CD4-positive, alpha-beta memory T cell (primary cell): ENCODE measurements at regions not wholly inside any gene's neighbourhood (a gene's known extent, or its start where the extent isn't known, plus 50 kb on each side); places are given as distances from the start of the nearest gene placed in this dataset.

ENCODE experiments used
- CTCF ChIA-PET: fragments of 350-600 bp; sonication (Branson Sonifier 250); formaldehyde crosslinking; loops from one replicate; lab custom pipeline; 2021; ENCODE audit warnings: inconsistent platforms; ENCODE audit not compliant: partially characterized antibody; lab: Charles Lee
- POLR2A ChIA-PET: fragments of 350-600 bp; sonication (Branson Sonifier 250); formaldehyde crosslinking; loops from one replicate; lab custom pipeline; 2021; ENCODE audit not compliant: partially characterized antibody; lab: Charles Lee
- DNase-seq, 5 donors: peaks; one replicate each; pipeline versions ENCODE4 v3.0.0 to v3.0.0-alpha.2; 2020 to 2022; ENCODE audit warnings: mixed read lengths in 1 of 5
- H3K27ac ChIP-seq: one replicate; pipeline ENCODE4 v1.7.0; 2013; ENCODE audit warnings: low read depth, low read length
- H3K27me3 ChIP-seq: 2 replicates; pipeline ENCODE4 v1.7.0; 2013; ENCODE audit warnings: mild to moderate bottlenecking, low read length, moderate library complexity; ENCODE audit not compliant: insufficient read depth
- H3K36me3 ChIP-seq: 2 replicates; pipeline ENCODE4 v1.7.0; 2013; ENCODE audit warnings: mild to moderate bottlenecking, low read length, moderate library complexity; ENCODE audit not compliant: insufficient read depth
- H3K4me1 ChIP-seq: 2 replicates; pipeline ENCODE4 v1.7.0; 2013; ENCODE audit warnings: mild to moderate bottlenecking, low read length, moderate library complexity; ENCODE audit not compliant: insufficient read depth
- H3K4me3 ChIP-seq, 2 donors: one replicate each; pipeline ENCODE4 v1.7.0; 2013; ENCODE audit warnings: low read length in 2 of 2, mild to moderate bottlenecking in 1 of 2
- H3K9me3 ChIP-seq, 2 donors: one replicate each; pipeline ENCODE4 v1.7.0; 2013; ENCODE audit warnings: low read length in 2 of 2, control low read depth in 1 of 2; ENCODE audit not compliant: control insufficient read depth in 1 of 2
- H3K27ac Mint-ChIP-seq, 7 donors: one replicate each; pipeline ENCODE4 v1.8.0; 2020 to 2021; ENCODE audit warnings: mixed read lengths in 7 of 7, mild to moderate bottlenecking in 6 of 7, inconsistent platforms in 3 of 7, moderate library complexity in 3 of 7
- H3K27me3 Mint-ChIP-seq, 2 donors: one replicate each; pipeline ENCODE4 v1.8.0; 2020 to 2021; ENCODE audit warnings: mixed read lengths in 2 of 2
- H3K36me3 Mint-ChIP-seq, 2 donors: one replicate each; pipeline ENCODE4 v1.8.0; 2020 to 2021; ENCODE audit warnings: mixed read lengths in 2 of 2, inconsistent platforms in 1 of 2, mild to moderate bottlenecking in 1 of 2
- H3K4me1 Mint-ChIP-seq, 4 donors: one replicate each; pipeline ENCODE4 v1.8.0; 2020 to 2021; ENCODE audit warnings: mixed read lengths in 4 of 4, mild to moderate bottlenecking in 1 of 4
- H3K4me3 Mint-ChIP-seq, 8 donors: one replicate each; pipeline ENCODE4 v1.8.0; 2020 to 2021; ENCODE audit warnings: mixed read lengths in 8 of 8, mild to moderate bottlenecking in 7 of 8, moderate library complexity in 6 of 8, inconsistent platforms in 3 of 8
- H3K9me3 Mint-ChIP-seq, 8 donors: one replicate each; pipeline ENCODE4 v1.8.0; 2020 to 2021; ENCODE audit warnings: mixed read lengths in 8 of 8, mild to moderate bottlenecking in 5 of 8, inconsistent platforms in 3 of 8, moderate library complexity in 1 of 8
- intact Hi-C: fragments of 100-400 bp; cut with micrococcal nuclease; formaldehyde crosslinking; loops from one replicate; pipeline ENCODE4 v1.15.1; 2023

GRCh38 chr6:18564775-18565174 lies 177.6 kb downstream of the RNF144B start:
- ChIA-PET POLR2A (no interaction called here), CTCF (no interaction called here)
- Mint-ChIP-seq H3K36me3 (no peaks in the 10 kb centered on the region), H3K27me3 (peaks cover 6 to 8% of the 10 kb centered on the region in 2 donors), H3K4me3 (no peak overlapping the region), H3K27ac (no peak overlapping the region), H3K9me3 (peaks cover 0 to 7% (median 2%) of the 10 kb centered on the region in 8 donors), H3K4me1 (no peaks in the 10 kb centered on the region)
- Histone ChIP-seq H3K4me3 (no peak overlapping the region), H3K27ac (no peak overlapping the region), H3K4me1 (no peaks in the 10 kb centered on the region), H3K36me3 (no peaks in the 10 kb centered on the region), H3K27me3 (no peaks in the 10 kb centered on the region), H3K9me3 (no peaks in the 10 kb centered on the region)
- DNase-seq, result no peak
- intact Hi-C loops, result no loop called here

- Mint-ChIP-seq H3K36me3 (no peaks in the 10 kb centered on the region), H3K4me1 (no peaks in the 10 kb centered on the region), H3K4me3 (no peak overlapping the region), H3K27me3 (peaks cover 6 to 8% of the 10 kb centered on the region in 2 donors), H3K9me3 (peaks cover 0 to 7% (median 2%) of the 10 kb centered on the region in 8 donors), H3K27ac (no peak overlapping the region)
- Histone ChIP-seq H3K36me3 (no peaks in the 10 kb centered on the region), H3K27ac (no peak overlapping the region), H3K27me3 (no peaks in the 10 kb centered on the region), H3K4me3 (no peak overlapping the region), H3K9me3 (no peaks in the 10 kb centered on the region), H3K4me1 (no peaks in the 10 kb centered on the region)
- intact Hi-C loops, result no loop called here
- ChIA-PET CTCF (no interaction called here), POLR2A (no interaction called here)
- DNase-seq, result no peak
Observed at GRCh38 chr6:18565231-18565630, 178.1 kb downstream of the RNF144B start.

GRCh38 chr6:18567380-18567779 lies 180.2 kb downstream of the RNF144B start:
- Histone ChIP-seq H3K36me3 (no peaks in the 10 kb centered on the region), H3K27me3 (no peaks in the 10 kb centered on the region), H3K4me3 (no peak overlapping the region), H3K27ac (no peak overlapping the region), H3K9me3 (no peaks in the 10 kb centered on the region), H3K4me1 (no peaks in the 10 kb centered on the region)
- Mint-ChIP-seq H3K4me1 (no peaks in the 10 kb centered on the region), H3K27me3 (peaks cover 3 to 6% of the 10 kb centered on the region in 2 donors), H3K36me3 (no peaks in the 10 kb centered on the region), H3K27ac (no peak overlapping the region), H3K9me3 (peaks cover 0 to 7% (median 2%) of the 10 kb centered on the region in 8 donors), H3K4me3 (no peak overlapping the region)
- POLR2A ChIA-PET, result no interaction called here
- intact Hi-C loops, result no loop called here
- CTCF ChIA-PET, result no interaction called here
- DNase-seq, result no peak

GRCh38 chr6:18577491-18577890 lies 190.3 kb downstream of the RNF144B start:
- H3K36me3 ChIP-seq, result no peaks in the 10 kb centered on the region

GRCh38 chr6:18579166-18579565 lies 192.0 kb downstream of the RNF144B start:
- no peak for DNase-seq
- H3K36me3 Mint-ChIP-seq, result no peaks in the 10 kb centered on the region
- no peak overlapping the region for H3K27ac Mint-ChIP-seq
- Histone ChIP-seq H3K9me3 (no peaks in the 10 kb centered on the region), H3K27ac (no peak overlapping the region), H3K27me3 (no peaks in the 10 kb centered on the region), H3K4me3 (no peak overlapping the region), H3K36me3 (no peaks in the 10 kb centered on the region), H3K4me1 (no peaks in the 10 kb centered on the region)
- ChIA-PET CTCF (interaction anchor here (1.4 kb wide), 1 partner anchor 17 kb away, joined by 3 read pairs; no protein-coding TSS in a partner anchor), POLR2A (no interaction called here)
- intact Hi-C loops, result no loop called here
- peaks cover 3 to 14% of the 10 kb centered on the region in 2 donors for H3K27me3 Mint-ChIP-seq
- H3K9me3 Mint-ChIP-seq, result peaks cover 0 to 5% (median 0%) of the 10 kb centered on the region in 8 donors
- no peaks in the 10 kb centered on the region for H3K4me1 Mint-ChIP-seq
- no peak overlapping the region for H3K4me3 Mint-ChIP-seq

More at GRCh38 chr6:18577491-18577890, 190.3 kb downstream of the RNF144B start:
- no peaks in the 10 kb centered on the region for H3K36me3 Mint-ChIP-seq
- peaks cover 1 to 8% of the 10 kb centered on the region in 2 donors for H3K27me3 Mint-ChIP-seq
- H3K27ac Mint-ChIP-seq, result no peak overlapping the region
- DNase-seq, result no peak
- H3K9me3 ChIP-seq, result no peaks in the 10 kb centered on the region
- no peaks in the 10 kb centered on the region for H3K27me3 ChIP-seq
- POLR2A ChIA-PET, result no interaction called here
- H3K9me3 Mint-ChIP-seq, result peaks cover 0 to 5% (median 0%) of the 10 kb centered on the region in 8 donors
- CTCF ChIA-PET, result no interaction called here
- H3K4me1 Mint-ChIP-seq, result no peaks in the 10 kb centered on the region
- no peak overlapping the region for H3K4me3 ChIP-seq
- H3K4me3 Mint-ChIP-seq, result no peak overlapping the region
- intact Hi-C loops, result no loop called here
- H3K4me1 ChIP-seq, result no peaks in the 10 kb centered on the region
- no peak overlapping the region for H3K27ac ChIP-seq

DNA sequence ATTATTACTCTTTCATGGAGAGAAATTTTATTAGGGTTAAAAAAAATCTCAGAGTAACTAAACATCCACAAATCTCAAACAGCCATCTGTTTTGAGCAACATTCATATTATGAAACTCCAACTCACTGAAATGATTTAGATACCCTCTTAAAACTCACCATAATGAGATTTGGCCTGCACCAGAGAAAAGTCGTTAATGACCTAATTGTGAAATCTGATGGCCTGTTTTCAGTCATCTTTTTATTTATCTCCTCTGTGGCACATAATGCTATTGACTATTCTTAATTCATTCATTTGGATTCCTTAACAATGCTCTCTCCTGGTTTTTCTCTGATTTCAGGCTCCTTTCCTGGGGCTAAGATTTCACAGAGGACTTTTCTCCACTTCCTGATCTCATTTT lies 192.7 kb downstream of the RNF144B start:
- H3K9me3 Mint-ChIP-seq, result peaks cover 0 to 5% (median 0%) of the 10 kb centered on the region in 8 donors
- Histone ChIP-seq H3K27me3 (no peaks in the 10 kb centered on the region), H3K36me3 (no peaks in the 10 kb centered on the region), H3K4me3 (no peak overlapping the region), H3K4me1 (no peaks in the 10 kb centered on the region), H3K9me3 (no peaks in the 10 kb centered on the region), H3K27ac (no peak overlapping the region)
- ChIA-PET CTCF (interaction anchor here (1.4 kb wide), 1 partner anchor 16 kb away, joined by 3 read pairs; no protein-coding TSS in a partner anchor), POLR2A (no interaction called here)
- H3K4me3 Mint-ChIP-seq, result no peak overlapping the region
- no peak overlapping the region for H3K27ac Mint-ChIP-seq
- intact Hi-C loops, result no loop called here
- H3K4me1 Mint-ChIP-seq, result no peaks in the 10 kb centered on the region
- H3K36me3 Mint-ChIP-seq, result no peaks in the 10 kb centered on the region
- no peak for DNase-seq
- peaks cover 3 to 14% of the 10 kb centered on the region in 2 donors for H3K27me3 Mint-ChIP-seq

- DNase-seq, result no peak
- no peaks in the 10 kb centered on the region for H3K9me3 ChIP-seq
- no peak overlapping the region for H3K4me3 Mint-ChIP-seq
- H3K4me1 ChIP-seq, result no peaks in the 10 kb centered on the region
- H3K4me1 Mint-ChIP-seq, result no peaks in the 10 kb centered on the region
- no peaks in the 10 kb centered on the region for H3K27me3 ChIP-seq
- no peak overlapping the region for H3K27ac Mint-ChIP-seq
- ChIA-PET POLR2A (no interaction called here), CTCF (interaction anchor here (2.1 kb wide), 1 partner anchor 12 kb away, joined by 6 read pairs; no protein-coding TSS in a partner anchor)
- no peaks in the 10 kb centered on the region for H3K36me3 Mint-ChIP-seq
- H3K4me3 ChIP-seq, result no peak overlapping the region
- H3K36me3 ChIP-seq, result no peaks in the 10 kb centered on the region
- peaks cover 3 to 11% of the 10 kb centered on the region in 2 donors for H3K27me3 Mint-ChIP-seq
- peaks cover 0 to 2% (median 0%) of the 10 kb centered on the region in 8 donors for H3K9me3 Mint-ChIP-seq
- intact Hi-C loops, result no loop called here
- no peak overlapping the region for H3K27ac ChIP-seq
Observed at GRCh38 chr6:18584372-18584771, 197.2 kb downstream of the RNF144B start.
